HUES6 (cell line): ENCODE measurements at regions not wholly inside any gene's neighbourhood (a gene's known extent, or its start where the extent isn't known, plus 50 kb on each side); places are given as distances from the start of the nearest gene placed in this dataset.
"Not testable (repeated sequence)": the region's sequence is repeated elsewhere in the genome, so short reads cannot be mapped to it uniquely, and the experiment has no call there.

Source experiments
- H3K27ac ChIP-seq: 2 replicates; pipeline ENCODE4 v1.7.0; 2013; ENCODE audit warnings: low read depth, mild to moderate bottlenecking, low read length, inconsistent platforms
- H3K27me3 ChIP-seq: 2 replicates; pipeline ENCODE4 v1.6.1; 2013; ENCODE audit warnings: low read length; ENCODE audit not compliant: control insufficient read depth, insufficient read depth
- H3K36me3 ChIP-seq: 2 replicates; pipeline ENCODE4 v1.6.1; 2013; ENCODE audit warnings: low read length; ENCODE audit not compliant: control insufficient read depth, insufficient read depth
- H3K4me1 ChIP-seq: 2 replicates; pipeline ENCODE4 v1.6.1; 2013; ENCODE audit warnings: low read length; ENCODE audit not compliant: control insufficient read depth, insufficient read depth
- H3K4me3 ChIP-seq: 2 replicates; pipeline ENCODE4 v1.5.1; 2013; ENCODE audit warnings: low read depth, low read length
- H3K9ac ChIP-seq: one replicate; pipeline ENCODE4 v1.6.1; 2013; ENCODE audit warnings: mild to moderate bottlenecking, low read length
- H3K9me3 ChIP-seq: 2 replicates; pipeline ENCODE4 v1.6.1; 2013; ENCODE audit warnings: low read depth, low read length; ENCODE audit not compliant: control insufficient read depth, insufficient read depth

GRCh38 chrX:137858106-137858505, 292.2 kb downstream of the ZIC3 start:
- Histone ChIP-seq H3K4me1 (peaks cover 21% of the 10 kb centered on the region), H3K36me3 (no peaks in the 10 kb centered on the region), H3K9ac (no peak overlapping the region), H3K4me3 (no peak overlapping the region), H3K27ac (no peak overlapping the region), H3K9me3 (no peaks in the 10 kb centered on the region), H3K27me3 (no peaks in the 10 kb centered on the region; the same call in 1 of the 2 replicates)

- H3K4me1 ChIP-seq = peaks cover 6% of the 10 kb centered on the region
- H3K27ac ChIP-seq = no peak overlapping the region
- no peaks in the 10 kb centered on the region for H3K36me3 ChIP-seq
- 0 out of 2 replicates have a peak, but pooled peaks cover 4% of the 10 kb centered on the region for H3K9me3 ChIP-seq
- no peak overlapping the region for H3K9ac ChIP-seq
- no peaks in the 10 kb centered on the region; the same call in 1 of the 2 replicates for H3K27me3 ChIP-seq
- no peak overlapping the region for H3K4me3 ChIP-seq
Observed at GRCh38 chrX:137878401-137878800, 312.5 kb downstream of the ZIC3 start.

DNA sequence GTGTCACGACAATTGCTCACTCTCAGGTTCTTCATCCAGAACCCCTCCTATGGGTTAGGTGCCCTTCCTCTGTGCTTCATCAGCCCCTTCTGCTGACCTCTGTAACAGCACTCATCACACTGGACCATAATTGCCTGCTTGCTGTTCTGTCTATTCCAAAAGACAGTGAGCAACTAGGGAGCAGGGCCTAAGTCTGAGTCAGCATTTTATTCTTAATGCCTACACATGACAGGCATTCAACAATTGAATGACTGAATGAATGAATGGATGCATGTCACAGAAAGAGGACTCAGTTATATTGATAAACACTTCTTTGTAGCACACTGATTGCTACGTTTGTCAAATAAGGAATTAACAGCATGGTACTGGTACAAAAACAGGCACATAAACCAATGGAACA, 317.0 kb downstream of the ZIC3 start:
- no peak overlapping the region for H3K27ac ChIP-seq
- peaks cover 24% of the 10 kb centered on the region for H3K4me1 ChIP-seq
- H3K9me3 ChIP-seq = peaks cover 7% of the 10 kb centered on the region; the same call in 1 of the 2 replicates
- no peaks in the 10 kb centered on the region for H3K36me3 ChIP-seq
- H3K27me3 ChIP-seq = no peaks in the 10 kb centered on the region; the same call in 1 of the 2 replicates
- no peak overlapping the region for H3K4me3 ChIP-seq
- no peak overlapping the region for H3K9ac ChIP-seq

GRCh38 chrX:137884813-137885212, 318.9 kb downstream of the ZIC3 start:
- peaks cover 29% of the 10 kb centered on the region for H3K4me1 ChIP-seq
- not testable (repeated sequence) for H3K9ac ChIP-seq, H3K27ac ChIP-seq, H3K27me3 ChIP-seq, H3K4me3 ChIP-seq, H3K9me3 ChIP-seq, H3K36me3 ChIP-seq

DNA sequence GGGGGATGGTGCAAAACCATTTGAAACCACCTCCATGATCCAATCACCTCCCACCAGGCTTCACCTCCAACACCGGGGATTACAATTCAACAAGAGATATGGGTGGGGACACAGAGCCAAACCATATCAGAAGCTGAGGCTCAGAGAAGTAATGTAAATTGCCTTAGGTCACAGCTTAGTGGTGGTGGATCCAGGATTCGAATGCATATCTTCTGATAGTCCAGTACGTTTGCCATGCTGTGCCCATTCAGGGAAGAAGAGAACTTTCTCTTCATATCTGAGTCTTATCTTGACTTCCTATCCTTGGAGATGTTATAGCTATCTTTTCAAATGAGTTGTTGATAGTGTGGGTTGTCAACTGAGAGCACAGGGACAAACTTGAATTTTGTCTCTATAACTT, 325.5 kb downstream of the ZIC3 start:
- Histone ChIP-seq H3K36me3 (no peaks in the 10 kb centered on the region), H3K9ac (no peak overlapping the region), H3K9me3 (peaks cover 12% of the 10 kb centered on the region; the same call in 1 of the 2 replicates), H3K27me3 (no peaks in the 10 kb centered on the region), H3K4me3 (no peak overlapping the region), H3K4me1 (peaks cover 22% of the 10 kb centered on the region), H3K27ac (no peak overlapping the region)

DNA sequence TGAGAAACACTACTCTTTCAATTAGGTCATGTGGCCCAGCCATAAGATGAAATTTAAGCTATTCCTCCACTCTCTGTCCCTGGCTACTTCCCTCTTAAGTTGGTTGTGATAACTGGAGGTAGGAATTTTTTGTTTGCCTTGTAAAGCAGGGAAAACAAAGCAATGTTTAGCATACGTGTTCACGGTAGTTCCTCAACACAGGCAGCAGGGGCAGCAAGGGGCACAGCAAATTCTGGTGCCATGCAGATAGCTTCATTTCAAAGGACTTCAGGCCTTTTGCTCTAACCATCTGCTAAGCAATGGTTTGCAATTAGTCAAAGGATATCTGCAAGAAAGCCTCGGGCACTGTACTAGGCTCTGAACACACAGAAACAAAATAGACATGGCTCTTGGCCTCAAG, 330.2 kb downstream of the ZIC3 start:
- peaks cover 12% of the 10 kb centered on the region; the same call in 1 of the 2 replicates for H3K9me3 ChIP-seq
- no peaks in the 10 kb centered on the region for H3K36me3 ChIP-seq
- H3K27me3 ChIP-seq = no peaks in the 10 kb centered on the region
- H3K4me1 ChIP-seq = peaks cover 5% of the 10 kb centered on the region; the same call in 1 of the 2 replicates
- no peak overlapping the region for H3K4me3 ChIP-seq
- no peak overlapping the region for H3K27ac ChIP-seq
- H3K9ac ChIP-seq = no peak overlapping the region

DNA sequence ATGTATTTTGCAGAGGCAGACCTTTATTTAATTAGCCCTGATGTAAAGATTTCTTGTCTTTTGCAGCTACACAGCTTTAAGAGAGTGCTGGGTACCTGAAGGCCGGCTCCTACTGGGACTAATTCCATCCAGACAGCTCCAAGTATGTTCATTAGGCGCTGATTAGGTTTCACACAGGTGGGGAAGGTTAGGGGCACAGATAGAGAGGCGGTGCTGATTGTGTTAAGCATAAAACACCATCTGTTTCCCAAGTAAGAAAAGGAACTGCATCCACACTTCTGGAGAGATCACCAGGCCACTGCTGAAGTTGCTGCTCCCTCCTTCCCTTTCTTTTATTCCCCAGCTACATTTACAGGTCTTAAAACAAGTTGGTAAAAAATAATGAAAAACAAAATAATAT, 349.5 kb downstream of the ZIC3 start:
- peak overlapping the region; percentile 16 for H3K9ac ChIP-seq
- H3K36me3 ChIP-seq = no peaks in the 10 kb centered on the region
- H3K9me3 ChIP-seq = peaks cover 6% of the 10 kb centered on the region
- H3K4me1 ChIP-seq = peaks cover 23% of the 10 kb centered on the region
- peak overlapping the region; percentile 21; the same call in 1 of the 2 replicates for H3K4me3 ChIP-seq
- peaks cover 3% of the 10 kb centered on the region; the same call in 1 of the 2 replicates for H3K27me3 ChIP-seq
- no peak overlapping the region; the same call in 1 of the 2 replicates for H3K27ac ChIP-seq

- Histone ChIP-seq H3K4me3 (peak overlapping the region; percentile 21; the same call in 1 of the 2 replicates), H3K27ac (no peak overlapping the region), H3K27me3 (peaks cover 3% of the 10 kb centered on the region; the same call in 1 of the 2 replicates), H3K9ac (peak overlapping the region; percentile 16), H3K4me1 (peaks cover 23% of the 10 kb centered on the region), H3K36me3 (no peaks in the 10 kb centered on the region), H3K9me3 (0 out of 2 replicates have a peak, but pooled peaks cover 2% of the 10 kb centered on the region)
Observed at GRCh38 chrX:137916090-137916746, 350.3 kb downstream of the ZIC3 start.

DNA sequence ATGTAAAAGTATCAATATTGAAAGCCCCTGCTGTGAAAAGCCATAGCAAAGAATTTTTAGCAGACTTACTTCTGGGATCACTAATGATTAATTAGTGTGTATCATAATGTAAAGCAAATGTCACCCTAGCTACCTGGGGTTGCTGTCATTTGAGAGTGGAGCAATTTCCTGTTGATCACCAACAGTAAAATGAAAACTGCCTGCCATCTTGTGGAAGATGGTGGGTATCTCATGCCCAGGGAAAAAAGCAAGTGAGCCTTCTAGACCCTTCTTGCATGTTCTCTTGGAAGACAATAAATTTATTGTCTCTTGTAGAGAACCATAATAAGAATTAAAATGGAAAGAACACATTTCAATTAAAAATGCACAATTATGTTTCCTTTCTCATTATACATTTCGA, 360.2 kb downstream of the ZIC3 start:
- H3K27me3 ChIP-seq = no peaks in the 10 kb centered on the region; the same call in 1 of the 2 replicates
- H3K27ac ChIP-seq = no peak overlapping the region
- H3K9ac ChIP-seq = no peak overlapping the region
- peaks cover 8% of the 10 kb centered on the region for H3K4me1 ChIP-seq
- no peak overlapping the region for H3K4me3 ChIP-seq
- H3K9me3 ChIP-seq = no peaks in the 10 kb centered on the region
- H3K36me3 ChIP-seq = no peaks in the 10 kb centered on the region

- H3K9me3 ChIP-seq = peaks cover 25% of the 10 kb centered on the region
- H3K9ac ChIP-seq = no peak overlapping the region
- no peaks in the 10 kb centered on the region for H3K36me3 ChIP-seq
- H3K4me3 ChIP-seq = no peak overlapping the region
- H3K27me3 ChIP-seq = no peaks in the 10 kb centered on the region; the same call in 1 of the 2 replicates
- H3K4me1 ChIP-seq = peaks cover 8% of the 10 kb centered on the region
- no peak overlapping the region for H3K27ac ChIP-seq
Observed at GRCh38 chrX:137929951-137930350, 364.0 kb downstream of the ZIC3 start.

DNA sequence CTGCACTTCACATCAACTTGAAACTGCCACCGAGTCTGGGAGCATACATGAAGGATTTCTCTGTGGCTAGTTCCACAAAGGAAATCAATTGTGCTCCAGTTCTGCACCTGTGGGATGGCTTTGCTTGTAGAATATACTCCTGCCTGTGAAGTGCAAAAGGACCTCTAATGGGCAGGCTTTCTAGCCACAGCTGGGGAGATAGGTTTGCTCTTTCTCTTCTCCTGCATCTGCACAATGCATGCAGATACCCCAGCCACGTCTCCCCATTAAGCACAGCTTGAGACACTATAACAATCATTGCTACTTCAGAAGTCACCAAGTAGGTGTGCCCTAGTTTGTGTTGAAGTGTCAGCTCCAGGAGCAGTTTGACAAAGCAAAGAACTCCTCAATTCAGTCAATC, 364.6 kb downstream of the ZIC3 start:
- H3K4me1 ChIP-seq = peaks cover 4% of the 10 kb centered on the region
- H3K9ac ChIP-seq = no peak overlapping the region
- no peaks in the 10 kb centered on the region for H3K27me3 ChIP-seq
- H3K27ac ChIP-seq = no peak overlapping the region
- H3K9me3 ChIP-seq = peaks cover 29% of the 10 kb centered on the region
- no peak overlapping the region for H3K4me3 ChIP-seq
- H3K36me3 ChIP-seq = no peaks in the 10 kb centered on the region
